ENCODE measurements at regions not wholly inside any gene's neighbourhood (a gene's known extent, or its start where the extent isn't known, plus 50 kb on each side); places are given as distances from the start of the nearest gene placed in this dataset.

- Histone ChIP-seq H3K9me3 (ENCODE audit: control insufficient read depth, low read length) (peaks cover 1% of the 10 kb centered on the region), H3K4me3 (ENCODE audit: low read length) (no peak overlapping the region), H3K27ac (ENCODE audit: low read length) (no peak overlapping the region), H3K27me3 (ENCODE audit: control insufficient read depth, insufficient read depth) (no peaks in the 10 kb centered on the region), H3K4me1 (ENCODE audit: control insufficient read depth, insufficient read depth, low read length) (no peaks in the 10 kb centered on the region)
- 90% methylated on average over 10 of the region's 10 CpGs for WGBS
- ATAC-seq, result no peak
- intact Hi-C loops (cut with DNase I), result no loop called here
- DNase-seq, result no peak
Observed at GRCh38 chr21:38206646-38207045, 50.1 kb upstream of the KCNJ15 start.
